H54 (cell line): ENCODE measurements at regions not wholly inside any gene's neighbourhood (a gene's known extent, or its start where the extent isn't known, plus 50 kb on each side); places are given as distances from the start of the nearest gene placed in this dataset.
A peak's percentile ranks its signal among the peaks of the same experiment; 100 is the strongest.
"Not testable (repeated sequence)": the region's sequence is repeated elsewhere in the genome, so short reads cannot be mapped to it uniquely, and the experiment has no call there.

ENCODE experiments used
- DNase-seq: peaks from one replicate; pipeline ENCODE4 v3.0.0; 2011; ENCODE audit warnings: low spot score, mixed read lengths; ENCODE audit not compliant: insufficient read length
- FAIRE-seq: peaks from 3 replicates; lab custom pipeline; 2011; peaks lifted over from hg19 to GRCh38; lab: Jason Lieb, UNC
- POLR2A ChIP-seq: IDR thresholded peaks from 2 replicates; pipeline ENCODE4 v1.6.1; 2011; ENCODE audit warnings: low read depth, mild to moderate bottlenecking, low read length

DNA sequence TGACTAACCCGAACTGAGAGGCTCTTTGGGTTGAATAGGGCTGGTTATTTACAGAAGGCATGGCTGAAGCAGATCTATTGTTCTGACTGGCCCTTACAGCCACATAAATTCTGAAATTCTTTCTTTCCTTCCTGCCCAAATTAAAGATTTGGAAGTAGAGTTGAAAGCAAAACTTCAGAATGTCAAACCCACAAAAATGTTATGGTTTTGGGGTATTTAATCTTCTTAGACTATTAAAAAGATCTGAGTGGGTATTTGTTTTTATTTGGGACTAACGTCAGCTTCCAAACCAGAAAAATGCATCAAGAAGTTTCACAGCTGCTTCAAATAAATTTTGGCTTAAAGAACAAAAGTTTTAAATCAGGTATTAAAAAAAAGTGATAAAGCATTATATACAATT is 124.5 kb downstream of the AHR start:
- TF ChIP-seq POLR2A = no peak
- DNase-seq = no peak
- no peak for FAIRE-seq

- FAIRE-seq (no peak), DNase-seq (no peak)
- TF ChIP-seq POLR2A = no peak
These were observed 129.5 kb downstream of the AHR start for GRCh38 chr7:17427924-17428323.

- no peak for DNase-seq
- FAIRE-seq = peak; percentile 58
- TF ChIP-seq POLR2A = no peak
These were observed 131.1 kb downstream of the AHR start for GRCh38 chr7:17429579-17429978.

DNA sequence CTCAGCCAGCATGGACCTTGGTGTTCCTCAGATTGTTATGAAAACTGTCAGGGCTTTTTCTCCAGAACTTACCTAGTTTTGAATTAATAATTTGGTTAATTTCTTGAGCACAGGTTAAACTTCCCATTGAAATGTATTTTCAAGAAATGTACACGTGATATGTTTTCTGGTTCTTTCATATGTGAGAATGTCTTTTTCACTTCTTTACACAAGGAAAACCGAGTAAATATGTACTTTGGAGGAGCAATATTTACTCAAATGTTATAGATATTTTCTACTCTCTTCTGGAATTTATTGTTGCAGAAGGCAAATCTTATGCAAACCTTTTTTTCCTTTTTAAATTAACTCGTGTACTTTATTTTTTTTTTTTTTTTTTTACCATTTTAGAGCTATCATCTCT is 134.3 kb downstream of the AHR start:
- FAIRE-seq = no peak
- no peak for DNase-seq
- no peak for TF ChIP-seq POLR2A

- TF ChIP-seq POLR2A = no peak
- FAIRE-seq = no peak
- no peak for DNase-seq
These were observed 135.7 kb downstream of the AHR start for GRCh38 chr7:17434191-17434590.

- DNase-seq (no peak), FAIRE-seq (no peak)
- no peak for TF ChIP-seq POLR2A
These were observed 136.6 kb downstream of the AHR start for GRCh38 chr7:17434841-17435692.

DNA sequence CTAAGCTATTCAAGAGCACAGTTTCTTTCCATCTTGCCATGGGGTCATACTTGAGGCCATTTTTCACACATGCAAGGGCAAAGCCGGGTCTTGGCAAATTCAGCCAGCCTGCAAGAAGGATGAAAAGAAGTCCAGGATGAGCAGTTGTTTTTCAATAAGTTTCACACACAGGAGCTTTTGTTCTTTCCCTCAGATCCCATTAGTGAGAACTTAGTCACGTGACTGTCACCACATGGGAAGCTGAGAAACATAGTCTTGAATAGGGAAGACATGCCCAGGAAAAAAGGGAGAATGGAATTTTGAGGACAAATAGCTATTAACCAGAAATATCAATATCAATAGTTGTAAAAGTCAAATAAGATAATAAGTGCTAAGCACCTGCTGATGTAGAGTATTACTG is 137.7 kb downstream of the AHR start:
- no peak for FAIRE-seq
- TF ChIP-seq POLR2A = no peak
- DNase-seq = no peak

GRCh38 chr7:17437586-17437985 is 139.1 kb downstream of the AHR start:
- DNase-seq = no peak
- TF ChIP-seq POLR2A = no peak
- no peak for FAIRE-seq

- DNase-seq, FAIRE-seq: not testable (repeated sequence)
These were observed 141.8 kb downstream of the AHR start for GRCh38 chr7:17440025-17440784.

GRCh38 chr7:17440831-17441230 is 142.4 kb downstream of the AHR start:
- DNase-seq (no peak), FAIRE-seq (no peak)
- no peak for TF ChIP-seq POLR2A

DNA sequence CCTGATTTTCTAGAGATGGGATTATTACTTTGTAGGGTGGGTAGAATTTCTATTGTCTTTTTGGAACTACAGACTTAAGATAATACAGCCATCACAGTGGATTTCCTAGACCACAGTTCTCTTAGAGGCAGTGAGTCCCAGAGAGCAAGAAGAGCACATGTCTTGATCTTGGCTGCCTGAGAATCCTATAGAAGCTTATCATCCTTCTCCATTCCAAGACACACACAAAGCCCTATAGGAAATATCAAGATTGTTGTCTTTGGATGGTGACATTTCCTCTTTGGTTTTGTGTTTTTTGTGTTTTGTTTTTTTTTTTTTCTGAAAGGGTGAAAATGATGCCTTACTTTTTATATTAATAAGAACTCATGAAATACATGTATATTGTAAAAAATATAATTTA is 143.1 kb downstream of the AHR start:
- DNase-seq (no peak), FAIRE-seq (no peak)
- TF ChIP-seq POLR2A = no peak

GRCh38 chr7:17444151-17444550 is 145.7 kb downstream of the AHR start:
- no peak for FAIRE-seq
- DNase-seq = no peak
- no peak for TF ChIP-seq POLR2A

GRCh38 chr7:17444673-17445072 is 146.2 kb downstream of the AHR start:
- no peak for TF ChIP-seq POLR2A
- DNase-seq (peak; percentile 21), FAIRE-seq (peak; percentile 94)

- FAIRE-seq (no peak), DNase-seq (no peak)
- TF ChIP-seq POLR2A = no peak
These were observed 147.9 kb downstream of the AHR start for GRCh38 chr7:17446340-17446739.

- DNase-seq (no peak), FAIRE-seq (no peak)
- no peak for TF ChIP-seq POLR2A
These were observed 149.5 kb downstream of the AHR start for GRCh38 chr7:17447728-17448478.
